Lower leg skin (tissue), 3 donors: ENCODE measurements at regions not wholly inside any gene's neighbourhood (a gene's known extent, or its start where the extent isn't known, plus 50 kb on each side); places are given as distances from the start of the nearest gene placed in this dataset.

Experiments
- CTCF ChIP-seq, 3 donors: fragments of 450-650 bp; IDR thresholded peaks; one replicate each; pipeline ENCODE4 v1.5.1; 2016; ENCODE audit warnings: antibody characterized with exemption in 3 of 3, mild to moderate bottlenecking in 3 of 3, moderate library complexity in 2 of 3
- POLR2A ChIP-seq, 2 donors: fragments of 450-650 bp; IDR thresholded peaks; one replicate each; pipeline ENCODE4 v1.6.1; 2016 to 2017; ENCODE audit warnings: antibody characterized with exemption in 2 of 2, mild to moderate bottlenecking in 1 of 2, moderate library complexity in 1 of 2

DNA sequence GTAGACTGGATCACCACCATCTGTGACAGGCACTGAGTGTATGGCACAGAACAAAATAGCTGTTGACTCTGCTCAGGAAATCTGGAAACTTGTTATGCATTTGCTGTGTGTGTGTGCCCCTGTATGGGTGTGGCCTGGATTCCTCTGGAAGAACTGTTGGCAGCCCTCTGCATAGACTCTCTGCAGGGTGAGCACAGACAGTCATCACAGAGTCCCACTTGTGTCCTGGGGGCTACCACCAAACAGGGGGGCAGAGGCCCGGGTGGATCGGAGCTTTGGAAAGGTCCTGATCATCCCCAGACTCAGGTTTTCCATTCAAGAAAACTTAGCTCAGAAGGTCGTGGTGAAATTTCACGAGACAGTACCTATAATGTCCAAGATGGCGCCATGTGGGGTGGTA, 258.6 kb downstream of the SOX11 start:
- TF ChIP-seq POLR2A (IDR thresholded peaks at IDR 0.05) (no peak), CTCF (IDR thresholded peaks at IDR 0.05) (no peak)
